Jurkat, Clone E6-1 (cell line): ENCODE measurements at regions not wholly inside any gene's neighbourhood (a gene's known extent, or its start where the extent isn't known, plus 50 kb on each side); places are given as distances from the start of the nearest gene placed in this dataset.
A peak's percentile ranks its signal among the peaks of the same experiment; 100 is the strongest.
"Not testable (repeated sequence)": the region's sequence is repeated elsewhere in the genome, so short reads cannot be mapped to it uniquely, and the experiment has no call there.

Experiments used
- DNase-seq: peaks from one replicate; pipeline ENCODE4 v3.0.0-alpha.2; 2011; ENCODE audit warnings: low read depth, low spot score
- H3K4me3 ChIP-seq: 2 replicates; pipeline ENCODE4 v1.5.1; 2011; ENCODE audit warnings: mild to moderate bottlenecking, low read length, control low read depth, moderate library complexity

GRCh38 chr10:78658645-78659597, 409.8 kb upstream of the ZMIZ1 start:
- DNase-seq = no peak
- H3K4me3 ChIP-seq = no peak overlapping the region

GRCh38 chr10:78659598-78659967, 409.2 kb upstream of the ZMIZ1 start:
- DNase-seq = no peak
- H3K4me3 ChIP-seq = no peak overlapping the region

- no peak overlapping the region for H3K4me3 ChIP-seq
- no peak for DNase-seq
These were observed 408.2 kb upstream of the ZMIZ1 start for GRCh38 chr10:78660446-78661106.

- DNase-seq = no peak
- H3K4me3 ChIP-seq = no peak overlapping the region
These were observed 405.0 kb upstream of the ZMIZ1 start for GRCh38 chr10:78663721-78664120.

GRCh38 chr10:78664929-78665553, 403.7 kb upstream of the ZMIZ1 start:
- peak; percentile 29 for DNase-seq
- no peak overlapping the region for H3K4me3 ChIP-seq

GRCh38 chr10:78672918-78673317, 395.8 kb upstream of the ZMIZ1 start:
- no peak overlapping the region for H3K4me3 ChIP-seq
- DNase-seq = no peak

- DNase-seq, H3K4me3 ChIP-seq: not testable (repeated sequence)
These were observed 387.6 kb upstream of the ZMIZ1 start for GRCh38 chr10:78681141-78681540.

GRCh38 chr10:78681986-78682385, 386.8 kb upstream of the ZMIZ1 start:
- H3K4me3 ChIP-seq, DNase-seq: not testable (repeated sequence)

- no peak overlapping the region for H3K4me3 ChIP-seq
- DNase-seq = no peak
These were observed 383.8 kb upstream of the ZMIZ1 start for GRCh38 chr10:78684947-78685346.

- no peak overlapping the region for H3K4me3 ChIP-seq
- no peak for DNase-seq
These were observed 383.2 kb upstream of the ZMIZ1 start for GRCh38 chr10:78685466-78686103.

- DNase-seq = no peak
- H3K4me3 ChIP-seq = no peak overlapping the region
These were observed 382.2 kb upstream of the ZMIZ1 start for GRCh38 chr10:78686444-78687060.

GRCh38 chr10:78687626-78688025, 381.1 kb upstream of the ZMIZ1 start:
- no peak for DNase-seq
- H3K4me3 ChIP-seq = no peak overlapping the region

GRCh38 chr10:78688230-78688900, 380.4 kb upstream of the ZMIZ1 start:
- no peak overlapping the region for H3K4me3 ChIP-seq
- DNase-seq = no peak

- DNase-seq = no peak
- no peak overlapping the region for H3K4me3 ChIP-seq
These were observed 379.7 kb upstream of the ZMIZ1 start for GRCh38 chr10:78688901-78689583.

GRCh38 chr10:78689584-78689935, 379.2 kb upstream of the ZMIZ1 start:
- H3K4me3 ChIP-seq = no peak overlapping the region

GRCh38 chr10:78690354-78691111, 378.2 kb upstream of the ZMIZ1 start:
- no peak overlapping the region for H3K4me3 ChIP-seq
- DNase-seq = no peak

More at GRCh38 chr10:78689584-78689935, 379.2 kb upstream of the ZMIZ1 start:
- DNase-seq = no peak

GRCh38 chr10:78691301-78692030, 377.3 kb upstream of the ZMIZ1 start:
- DNase-seq = no peak

More at GRCh38 chr10:78691301-78692030, 377.3 kb upstream of the ZMIZ1 start:
- no peak overlapping the region for H3K4me3 ChIP-seq
